ENCODE measurements at regions not wholly inside any gene's neighbourhood (a gene's known extent, or its start where the extent isn't known, plus 50 kb on each side); places are given as distances from the start of the nearest gene placed in this dataset.

DNA sequence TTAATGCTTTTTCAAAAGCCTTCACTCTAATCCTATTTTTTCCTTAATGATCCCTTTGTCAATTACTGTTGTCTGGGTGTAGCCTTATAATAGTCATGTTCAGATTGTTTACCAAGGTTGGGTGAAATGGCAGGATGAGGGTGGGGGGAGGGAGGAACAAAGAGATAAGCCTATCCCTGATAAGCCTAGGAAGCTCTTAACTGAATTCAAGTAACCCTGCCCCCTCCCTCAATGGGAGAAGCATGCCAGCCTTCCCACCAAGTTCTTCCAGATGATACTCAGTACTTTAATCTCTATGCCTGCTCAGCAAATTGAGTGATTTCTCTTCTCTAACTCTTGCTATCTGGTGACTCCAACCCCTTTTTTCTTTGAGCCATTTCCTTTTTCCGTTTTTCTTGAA, 180.3 kb upstream of the ETAA1 start:
- in situ Hi-C loops (cut with MboI; ENCODE audit: low sequenced_read_pairs, unreplicated experiment), result no loop called here
- DNase-seq (ENCODE audit: low spot score), result no peak
- TF ChIP-seq, protein P1, sequence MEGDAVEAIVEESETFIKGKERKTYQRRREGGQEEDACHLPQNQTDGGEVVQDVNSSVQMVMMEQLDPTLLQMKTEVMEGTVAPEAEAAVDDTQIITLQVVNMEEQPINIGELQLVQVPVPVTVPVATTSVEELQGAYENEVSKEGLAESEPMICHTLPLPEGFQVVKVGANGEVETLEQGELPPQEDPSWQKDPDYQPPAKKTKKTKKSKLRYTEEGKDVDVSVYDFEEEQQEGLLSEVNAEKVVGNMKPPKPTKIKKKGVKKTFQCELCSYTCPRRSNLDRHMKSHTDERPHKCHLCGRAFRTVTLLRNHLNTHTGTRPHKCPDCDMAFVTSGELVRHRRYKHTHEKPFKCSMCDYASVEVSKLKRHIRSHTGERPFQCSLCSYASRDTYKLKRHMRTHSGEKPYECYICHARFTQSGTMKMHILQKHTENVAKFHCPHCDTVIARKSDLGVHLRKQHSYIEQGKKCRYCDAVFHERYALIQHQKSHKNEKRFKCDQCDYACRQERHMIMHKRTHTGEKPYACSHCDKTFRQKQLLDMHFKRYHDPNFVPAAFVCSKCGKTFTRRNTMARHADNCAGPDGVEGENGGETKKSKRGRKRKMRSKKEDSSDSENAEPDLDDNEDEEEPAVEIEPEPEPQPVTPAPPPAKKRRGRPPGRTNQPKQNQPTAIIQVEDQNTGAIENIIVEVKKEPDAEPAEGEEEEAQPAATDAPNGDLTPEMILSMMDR (IDR thresholded peaks at IDR 0.05; ENCODE audit: borderline replicate concordance, control extremely low read depth, extremely low read depth, insufficient read depth, missing control alignments), result no peak

DNA sequence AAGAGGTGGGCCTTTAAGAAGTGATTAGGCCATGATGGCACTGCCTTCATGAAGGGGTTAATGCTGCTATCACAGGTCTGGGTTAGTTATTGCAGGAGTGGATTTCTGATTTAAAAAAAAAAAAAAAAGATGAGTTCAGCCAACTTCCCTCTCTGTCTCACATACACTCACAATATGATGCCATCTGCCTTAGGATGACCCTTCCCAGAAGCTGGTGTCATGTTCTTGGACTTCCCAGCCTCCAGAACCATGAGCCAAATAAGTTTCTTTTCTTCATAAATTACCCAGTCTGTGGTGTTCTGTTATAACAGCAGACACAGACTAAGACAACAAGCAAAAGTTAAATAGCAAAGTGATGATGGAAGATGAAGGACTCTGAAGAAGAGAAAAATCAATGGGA, 179.7 kb upstream of the ETAA1 start:
- TF ChIP-seq, protein P1 (IDR thresholded peaks at IDR 0.05; ENCODE audit: borderline replicate concordance, control extremely low read depth, extremely low read depth, insufficient read depth, missing control alignments), result no peak
- in situ Hi-C loops (cut with MboI; ENCODE audit: low sequenced_read_pairs, unreplicated experiment), result no loop called here
- DNase-seq (ENCODE audit: low spot score), result no peak

DNA sequence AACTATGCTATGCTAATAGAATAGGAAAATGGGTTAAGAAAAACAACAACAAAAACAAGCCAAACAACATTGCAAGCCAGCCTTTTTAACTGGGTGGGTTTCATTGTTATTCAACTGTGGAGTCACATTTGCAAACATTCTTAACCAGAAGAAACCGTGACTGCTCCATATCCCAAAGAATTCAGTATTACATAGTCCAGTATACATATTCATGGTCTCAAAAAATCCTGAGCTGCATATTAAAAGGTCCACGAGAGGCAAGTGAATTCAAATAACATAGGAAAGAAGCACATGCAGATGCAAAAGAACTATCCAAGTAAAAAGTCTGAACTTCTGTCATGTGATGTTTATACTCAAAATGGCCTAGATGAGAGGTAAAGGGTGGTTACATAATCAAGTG, 179.1 kb upstream of the ETAA1 start:
- in situ Hi-C loops (cut with MboI; ENCODE audit: low sequenced_read_pairs, unreplicated experiment), result no loop called here
- TF ChIP-seq, protein P1 (IDR thresholded peaks at IDR 0.05; ENCODE audit: borderline replicate concordance, control extremely low read depth, extremely low read depth, insufficient read depth, missing control alignments), result no peak
- DNase-seq (ENCODE audit: low spot score), result no peak

DNA sequence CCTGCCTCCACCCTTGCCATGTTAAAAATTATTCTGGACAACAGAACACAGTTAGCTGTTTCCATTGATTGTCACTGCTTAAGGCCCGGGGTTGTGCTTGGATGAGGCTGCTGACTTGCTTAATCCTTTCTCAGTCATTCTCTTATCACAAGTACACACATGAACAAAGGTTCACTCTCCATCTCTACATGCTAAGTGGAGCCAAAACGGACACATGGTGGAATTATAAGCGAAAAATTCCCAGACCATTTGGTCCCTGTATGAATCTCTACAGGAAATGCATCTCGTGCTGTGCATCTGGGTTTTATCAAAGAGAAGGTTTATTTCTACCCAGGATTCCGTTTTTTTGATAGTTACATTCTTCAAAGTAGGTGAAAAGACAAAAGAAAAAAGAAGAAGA, 177.5 kb upstream of the ETAA1 start:
- no peak for DNase-seq (ENCODE audit: low spot score)
- in situ Hi-C loops (cut with MboI; ENCODE audit: low sequenced_read_pairs, unreplicated experiment), result no loop called here
- TF ChIP-seq, protein P1 (IDR thresholded peaks at IDR 0.05; ENCODE audit: borderline replicate concordance, control extremely low read depth, extremely low read depth, insufficient read depth, missing control alignments), result no peak

DNA sequence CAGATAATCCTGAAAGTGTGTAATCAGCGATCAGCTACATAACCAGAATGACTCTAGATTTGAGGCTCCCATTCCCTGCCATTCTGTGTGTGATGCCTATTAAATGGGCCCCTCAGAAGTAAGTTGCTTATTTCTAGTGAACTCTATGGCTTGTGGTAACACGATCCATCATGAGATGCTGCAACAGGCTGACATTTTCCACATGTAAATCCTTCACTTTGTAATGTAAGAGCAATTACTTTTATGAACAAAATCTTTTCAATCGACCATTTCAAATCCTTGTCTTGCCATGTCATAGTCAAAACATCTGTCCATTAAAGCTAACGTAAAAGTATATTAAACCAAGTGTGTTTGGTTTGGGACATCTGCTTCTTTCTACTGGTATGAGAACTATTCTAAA, 175.9 kb upstream of the ETAA1 start:
- no peak for DNase-seq (ENCODE audit: low spot score)
- in situ Hi-C loops (cut with MboI; ENCODE audit: low sequenced_read_pairs, unreplicated experiment), result no loop called here
- TF ChIP-seq, protein P1 (IDR thresholded peaks at IDR 0.05; ENCODE audit: borderline replicate concordance, control extremely low read depth, extremely low read depth, insufficient read depth, missing control alignments), result no peak

DNA sequence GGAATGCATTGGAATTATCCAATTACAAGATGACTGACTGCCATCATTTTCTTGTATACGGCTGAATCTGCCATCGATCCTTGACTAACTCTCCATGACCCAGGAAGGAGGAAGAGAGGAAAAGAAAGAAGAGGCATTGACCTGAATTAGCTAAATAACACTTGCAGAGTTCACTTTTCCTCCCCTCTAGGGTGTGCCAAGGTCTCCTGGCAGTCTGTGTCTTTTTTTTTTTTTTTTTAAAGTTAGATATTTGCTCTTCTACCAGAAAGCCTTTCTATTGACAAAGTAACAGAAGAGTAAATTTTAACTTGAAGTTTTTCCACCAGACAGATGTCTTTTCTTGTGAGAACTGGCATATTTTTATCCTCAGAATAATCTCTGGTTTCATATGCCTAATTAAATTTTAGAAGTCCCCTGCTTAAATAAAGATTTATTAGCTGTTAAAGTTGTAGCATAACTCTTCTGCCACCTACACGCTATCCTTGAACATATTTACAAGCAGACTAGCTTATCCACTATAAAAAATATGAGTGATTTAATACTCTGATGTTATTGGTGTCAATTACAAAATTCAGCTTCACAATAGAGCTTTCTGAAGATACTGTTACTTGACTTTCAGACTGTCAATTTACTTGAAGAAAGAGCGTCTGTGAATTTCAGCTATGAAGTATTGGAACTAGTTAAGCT, 171.7 kb upstream of the ETAA1 start:
- in situ Hi-C loops (cut with MboI; ENCODE audit: low sequenced_read_pairs, unreplicated experiment), result no loop called here
- DNase-seq (ENCODE audit: low spot score), result no peak
- TF ChIP-seq, protein P1 (IDR thresholded peaks at IDR 0.05; ENCODE audit: borderline replicate concordance, control extremely low read depth, extremely low read depth, insufficient read depth, missing control alignments), result no peak

Data from GM13976 (cell line).